ENCODE measurements at regions not wholly inside any gene's neighbourhood (a gene's known extent, or its start where the extent isn't known, plus 50 kb on each side); places are given as distances from the start of the nearest gene placed in this dataset.

DNA sequence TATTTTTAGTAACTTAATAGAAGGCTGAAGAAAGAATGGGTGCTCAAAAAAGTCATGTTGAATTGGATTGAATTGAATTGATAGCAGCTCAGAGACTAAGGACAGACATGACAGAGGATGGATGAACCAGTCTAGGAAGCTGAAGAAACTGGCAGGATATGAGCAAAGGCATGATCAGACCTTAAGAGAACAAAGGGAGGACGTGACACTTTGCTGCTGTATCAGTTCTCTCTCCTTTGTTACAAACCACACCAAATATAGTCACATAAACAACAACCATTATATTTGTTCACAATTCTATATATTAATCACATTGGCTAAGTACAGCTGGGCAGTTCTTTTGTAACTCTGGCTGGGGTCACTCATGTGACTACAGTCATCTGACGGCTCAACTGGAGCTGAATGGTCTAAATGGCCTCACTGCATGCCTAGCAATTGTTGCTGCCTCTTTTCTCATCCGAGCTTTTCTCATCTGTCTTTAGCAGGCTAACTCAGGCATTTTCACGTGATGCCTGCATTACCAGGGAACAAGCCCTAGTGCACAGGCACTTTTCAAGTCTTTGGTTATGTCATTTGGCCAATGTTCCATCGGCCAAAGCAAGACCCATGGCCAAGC, 355.0 kb downstream of the ETNK1 start:
- TF ChIP-seq, protein P1, sequence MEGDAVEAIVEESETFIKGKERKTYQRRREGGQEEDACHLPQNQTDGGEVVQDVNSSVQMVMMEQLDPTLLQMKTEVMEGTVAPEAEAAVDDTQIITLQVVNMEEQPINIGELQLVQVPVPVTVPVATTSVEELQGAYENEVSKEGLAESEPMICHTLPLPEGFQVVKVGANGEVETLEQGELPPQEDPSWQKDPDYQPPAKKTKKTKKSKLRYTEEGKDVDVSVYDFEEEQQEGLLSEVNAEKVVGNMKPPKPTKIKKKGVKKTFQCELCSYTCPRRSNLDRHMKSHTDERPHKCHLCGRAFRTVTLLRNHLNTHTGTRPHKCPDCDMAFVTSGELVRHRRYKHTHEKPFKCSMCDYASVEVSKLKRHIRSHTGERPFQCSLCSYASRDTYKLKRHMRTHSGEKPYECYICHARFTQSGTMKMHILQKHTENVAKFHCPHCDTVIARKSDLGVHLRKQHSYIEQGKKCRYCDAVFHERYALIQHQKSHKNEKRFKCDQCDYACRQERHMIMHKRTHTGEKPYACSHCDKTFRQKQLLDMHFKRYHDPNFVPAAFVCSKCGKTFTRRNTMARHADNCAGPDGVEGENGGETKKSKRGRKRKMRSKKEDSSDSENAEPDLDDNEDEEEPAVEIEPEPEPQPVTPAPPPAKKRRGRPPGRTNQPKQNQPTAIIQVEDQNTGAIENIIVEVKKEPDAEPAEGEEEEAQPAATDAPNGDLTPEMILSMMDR (IDR thresholded peaks at IDR 0.05) = no peak
- no peak for TF ChIP-seq EZH2 (IDR thresholded peaks at IDR 0.05; ENCODE audit: borderline replicate concordance, insufficient read depth, low read depth, low read length, poor library complexity, severe bottlenecking)

Measured in B cell (primary cell).